A549 (cell line): ENCODE measurements at regions not wholly inside any gene's neighbourhood (a gene's known extent, or its start where the extent isn't known, plus 50 kb on each side); places are given as distances from the start of the nearest gene placed in this dataset.

Source experiments
- ATAC-seq, 2 experiments: fragments of 200-7000 bp in 1 of 2; fragments of >200 bp in 1 of 2; cut with Nextera tagmentation in 1 of 2; cut with Tn5 transposase in 1 of 2; 3 replicates each; pipeline versions ENCODE4 v1.8.0 to v1.9.1; 2018 to 2020; ENCODE audit warnings: mild to moderate bottlenecking in 1 of 2, moderate library complexity in 1 of 2
- CTCF ChIA-PET: fragments of 300-600 bp; sonication (Branson Sonifier 250); formaldehyde crosslinking; extraction: SDS; loops from one replicate; lab custom pipeline; 2021; ENCODE audit warnings: antibody characterized with exemption, inconsistent platforms; lab: Yijun Ruan, JAX
- POLR2A ChIA-PET: fragments of 350-600 bp; formaldehyde crosslinking; extraction: SDS; loops from one replicate; lab custom pipeline; 2021; ENCODE audit warnings: antibody characterized with exemption, inconsistent platforms; lab: Yijun Ruan, JAX
- DNase-seq, 2 experiments: peaks; one replicate each; pipeline versions ENCODE4 v3.0.0 to v3.0.0-alpha.2; 2011 to 2016; ENCODE audit warnings: low read depth in 1 of 2, low spot score in 1 of 2
- FAIRE-seq: peaks from 2 replicates; lab custom pipeline; 2011; peaks lifted over from hg19 to GRCh38; lab: Jason Lieb, UNC
- H3K27ac ChIP-seq, 2 experiments: fragments of >200 bp; sonication (Bioruptor Twin); formaldehyde crosslinking; 3 replicates each; pipeline ENCODE4 v1.5.1; 2016 to 2017
- H3K4me1 ChIP-seq: fragments of >200 bp; sonication (Bioruptor Twin); formaldehyde crosslinking; 3 replicates; pipeline ENCODE4 v1.6.1; 2016
- H3K4me2 ChIP-seq: fragments of >200 bp; sonication (Bioruptor Twin); formaldehyde crosslinking; 3 replicates; pipeline ENCODE4 v1.6.1; 2016
- H3K4me3 ChIP-seq: fragments of >200 bp; sonication (Bioruptor Twin); formaldehyde crosslinking; 3 replicates; pipeline ENCODE4 v1.5.1; 2016
- H3K9me3 ChIP-seq: fragments of >200 bp; sonication (Bioruptor Twin); formaldehyde crosslinking; 3 replicates; pipeline ENCODE4 v1.6.1; 2016
- BCL3 ChIP-seq: fragments of >200 bp; sonication (Bioruptor Twin); formaldehyde crosslinking; IDR thresholded peaks from 3 replicates; pipeline ENCODE4 v1.6.1; 2016
- EHF ChIP-seq: fragments of 250-450 bp; sonication (Bioruptor Pico); IDR thresholded peaks from 2 replicates; pipeline ENCODE4 v1.5.0; 2020; ENCODE audit warnings: mild to moderate bottlenecking
- EHMT2 ChIP-seq: fragments of 200-600 bp; sonication (generic); IDR thresholded peaks from 2 replicates; pipeline ENCODE4 v1.6.1; 2016; ENCODE audit warnings: antibody characterized with exemption, low read depth, mild to moderate bottlenecking, moderate library complexity
- FOSL2 ChIP-seq, 2 experiments: fragments of 450-650 bp in 1 of 2; fragments of >200 bp in 1 of 2; sonication (Bioruptor Twin) in 1 of 2; formaldehyde crosslinking; IDR thresholded peaks; 2 replicates each; pipeline versions ENCODE4 v1.5.0 to v1.6.1; 2016 to 2020; ENCODE audit warnings: mild to moderate bottlenecking in 1 of 2, moderate library complexity in 1 of 2
- GATA3 ChIP-seq: IDR thresholded peaks from 2 replicates; pipeline ENCODE4 v1.6.1; 2012; ENCODE audit warnings: borderline replicate concordance
- HDAC2 ChIP-seq: fragments of 200-600 bp; sonication (generic); IDR thresholded peaks from 2 replicates; pipeline ENCODE4 v1.6.1; 2016
- HES2 ChIP-seq: fragments of >200 bp; sonication (Bioruptor Twin); formaldehyde crosslinking; IDR thresholded peaks from 2 replicates; pipeline ENCODE4 v1.6.1; 2016
- HEYL ChIP-seq: fragments of 250-450 bp; sonication (Bioruptor Pico); IDR thresholded peaks from 2 replicates; pipeline ENCODE4 v1.8.0; 2021; ENCODE audit warnings: mild to moderate bottlenecking, moderate library complexity
- HOXA7 ChIP-seq: fragments of 250-450 bp; sonication (Bioruptor Pico); IDR thresholded peaks from 2 replicates; pipeline ENCODE4 v1.5.0; 2020; ENCODE audit warnings: mild to moderate bottlenecking, moderate library complexity
- JUNB ChIP-seq: fragments of >200 bp; sonication (Bioruptor Twin); formaldehyde crosslinking; IDR thresholded peaks from 2 replicates; pipeline ENCODE4 v1.6.1; 2016
- KDM1A ChIP-seq: fragments of 200-600 bp; sonication (generic); IDR thresholded peaks from 2 replicates; pipeline ENCODE4 v1.6.1; 2016; ENCODE audit warnings: low read depth, mild to moderate bottlenecking
- KDM5A ChIP-seq: fragments of 200-600 bp; sonication (generic); IDR thresholded peaks from 2 replicates; pipeline ENCODE4 v1.6.1; 2016; ENCODE audit warnings: antibody characterized with exemption, mild to moderate bottlenecking
- MAX ChIP-seq: IDR thresholded peaks from 2 replicates; pipeline ENCODE4 v1.6.1; 2012
- MYC ChIP-seq: IDR thresholded peaks from 2 replicates; pipeline ENCODE4 v1.6.1; 2012; ENCODE audit warnings: mild to moderate bottlenecking, inconsistent platforms, low read length, improper control_type of control experiment, borderline replicate concordance
- PBX3 ChIP-seq: IDR thresholded peaks from 2 replicates; pipeline ENCODE4 v1.6.1; 2012
- POLR2A ChIP-seq: IDR thresholded peaks from 2 replicates; pipeline ENCODE4 v1.6.1; 2012; ENCODE audit warnings: mild to moderate bottlenecking, low read length
- RAD21 ChIP-seq, 2 experiments: fragments of >200 bp in 1 of 2; sonication (Bioruptor Twin) in 1 of 2; formaldehyde crosslinking in 1 of 2; IDR thresholded peaks in 1 of 2; conservative IDR thresholded peaks in 1 of 2; 2 replicates in 1 of 2; 3 replicates in 1 of 2; pipeline ENCODE4 v1.6.1; 2012 to 2018; ENCODE audit warnings: inconsistent platforms in 1 of 2
- RARB ChIP-seq: fragments of 250-450 bp; sonication (Bioruptor Pico); IDR thresholded peaks from 2 replicates; pipeline ENCODE4 v1.8.0; 2021; ENCODE audit warnings: mild to moderate bottlenecking, moderate library complexity
- RFX5 ChIP-seq: fragments of 450-650 bp; IDR thresholded peaks from 2 replicates; pipeline ENCODE4 v1.7.1; 2014; ENCODE audit warnings: antibody characterized with exemption, mild to moderate bottlenecking, moderate library complexity
- RNF2 ChIP-seq: fragments of 200-600 bp; sonication (generic); IDR thresholded peaks from 2 replicates; pipeline ENCODE4 v1.6.1; 2016; ENCODE audit warnings: low read depth, mild to moderate bottlenecking, antibody characterized with exemption, moderate library complexity, borderline replicate concordance
- SMC3 ChIP-seq: fragments of >200 bp; sonication (Bioruptor Twin); formaldehyde crosslinking; IDR thresholded peaks from 3 replicates; pipeline ENCODE4 v1.6.1; 2018; ENCODE audit warnings: inconsistent platforms
- TFCP2L1 ChIP-seq: fragments of 250-450 bp; sonication (Bioruptor Pico); IDR thresholded peaks from 2 replicates; pipeline ENCODE4 v1.5.0; 2021; ENCODE audit warnings: mild to moderate bottlenecking
- USF2 ChIP-seq: fragments of 450-650 bp; IDR thresholded peaks from 2 replicates; pipeline ENCODE4 v1.6.1; 2014; ENCODE audit warnings: antibody characterized with exemption
- ZSCAN20 ChIP-seq: fragments of 250-450 bp; sonication (Bioruptor Pico); IDR thresholded peaks from 2 replicates; pipeline ENCODE4 v1.8.0; 2022; ENCODE audit warnings: mild to moderate bottlenecking, moderate library complexity
- WGBS: methylation state at CpG from one replicate; pipeline ENCODE4 v1.1.6; 2017; ENCODE audit errors: missing lambda C conversion rate; 5-methylcytosine and 5-hydroxymethylcytosine counted together

- CTCF ChIA-PET, result no interaction called here
- Histone ChIP-seq H3K4me2 (no peak overlapping the region), H3K4me3 (no peak overlapping the region), H3K4me1 (peaks cover 8% of the 10 kb centered on the region; the same call in 1 of the 3 replicates), H3K27ac (no peak overlapping the region), H3K9me3 (no peaks in the 10 kb centered on the region)
- DNase-seq (no peak), ATAC-seq (no peak), FAIRE-seq (no peak)
- POLR2A ChIA-PET, result no interaction called here
- TF ChIP-seq HES2 (no peak), RARB (CRISPR knock-in tag) (no peak), MAX (no peak), ZSCAN20 (no peak), KDM5A (no peak), HDAC2 (no peak)
- WGBS, result 61% methylated on average over 3 of the region's 3 CpGs
These were observed 284.6 kb downstream of the CDC5L start for GRCh38 chr6:44672086-44672485.

GRCh38 chr6:44672841-44673240 lies 285.3 kb downstream of the CDC5L start:
- ChIA-PET POLR2A (no interaction called here), CTCF (no interaction called here)
- H3K27ac ChIP-seq, result no peak overlapping the region
- no peak overlapping the region for H3K4me2 ChIP-seq
- no peak for DNase-seq
- TF ChIP-seq GATA3 (no peak), TFCP2L1 (CRISPR knock-in tag) (no peak), KDM1A (no peak), BCL3 (no peak), HEYL (CRISPR knock-in tag) (no peak), RNF2 (no peak), POLR2A (no peak), EHMT2 (no peak), MYC (no peak), PBX3 (no peak), RFX5 (no peak), JUNB (no peak), RAD21 (conservative IDR thresholded peaks at IDR 0.05 in 1 of 2, IDR thresholded peaks at IDR 0.05 in 1 of 2) (no peak), EHF (CRISPR knock-in tag) (no peak)
- peaks cover 1% of the 10 kb centered on the region; the same call in 1 of the 3 replicates for H3K4me1 ChIP-seq
- 15% methylated on average over 4 of the region's 4 CpGs for WGBS
- ATAC-seq, result no peak
- no peaks in the 10 kb centered on the region for H3K9me3 ChIP-seq
- no peak overlapping the region for H3K4me3 ChIP-seq
- no peak for FAIRE-seq

- 20% methylated on average over 11 of the region's 11 CpGs for WGBS
- TF ChIP-seq SMC3 (no peak), FOSL2 (IDR thresholded peaks at IDR 0.05) (no peak), FOSL2 (CRISPR knock-in tag; IDR thresholded peaks at IDR 0.05) (no peak), USF2 (no peak), ZSCAN20 (no peak), HOXA7 (CRISPR knock-in tag) (no peak), JUNB (no peak), BCL3 (no peak)
- ChIA-PET CTCF (no interaction called here), POLR2A (no interaction called here)
- Histone ChIP-seq H3K4me1 (no peaks in the 10 kb centered on the region), H3K9me3 (no peaks in the 10 kb centered on the region), H3K4me2 (no peak overlapping the region), H3K4me3 (no peak overlapping the region), H3K27ac (no peak overlapping the region)
- ATAC-seq (no peak), DNase-seq (no peak), FAIRE-seq (no peak)
These were observed 287.0 kb downstream of the CDC5L start for GRCh38 chr6:44674226-44675155.
